PC-9 (cell line): ENCODE measurements at regions not wholly inside any gene's neighbourhood (a gene's known extent, or its start where the extent isn't known, plus 50 kb on each side); places are given as distances from the start of the nearest gene placed in this dataset.

Experiments used
- BruUV-seq: library from RNA; stranded (reverse); fragments of 400-500 nt; replicated peaks from 2 replicates; lab custom pipeline; 2021; lab: Mats Ljungman, UMichigan
- CTCF ChIA-PET: fragments of 300-600 bp; sonication (Branson Sonifier 250); formaldehyde crosslinking; loops from one replicate; lab custom pipeline; 2022; ENCODE audit warnings: antibody characterized with exemption; lab: Charles Lee
- POLR2A ChIA-PET: fragments of 300-600 bp; sonication (Branson Sonifier 250); formaldehyde crosslinking; loops from one replicate; lab custom pipeline; 2022; ENCODE audit warnings: antibody characterized with exemption; ENCODE audit not compliant: unreplicated experiment; lab: Charles Lee
- DNase-seq, 2 experiments: peaks; one replicate each; pipeline versions ENCODE4 v3.0.0 to v3.0.0-alpha.2; 2015 to 2022; ENCODE audit warnings: mixed read lengths in 1 of 2
- H2AFZ ChIP-seq: fragments of 200-600 bp; sonication (generic); 2 replicates; pipeline ENCODE4 v1.8.1; 2017; ENCODE audit warnings: antibody characterized with exemption
- H3F3A ChIP-seq: fragments of 200-600 bp; sonication (generic); 2 replicates; pipeline ENCODE4 v1.8.1; 2017; ENCODE audit warnings: antibody characterized with exemption, mild to moderate bottlenecking, low read depth; ENCODE audit not compliant: insufficient read depth
- H3K27ac ChIP-seq: fragments of 200-600 bp; sonication (generic); 2 replicates; pipeline ENCODE4 v1.6.1; 2016; ENCODE audit warnings: mixed run types
- H3K27me3 ChIP-seq: fragments of 200-600 bp; sonication (generic); 2 replicates; pipeline ENCODE4 v1.6.1; 2016; ENCODE audit warnings: low read depth, mixed run types; ENCODE audit not compliant: insufficient read depth
- H3K36me3 ChIP-seq: fragments of 200-600 bp; sonication (generic); 2 replicates; pipeline ENCODE4 v1.6.1; 2016; ENCODE audit warnings: low read depth, mixed run types
- H3K4me1 ChIP-seq: fragments of 200-600 bp; sonication (generic); replicated peaks from 2 replicates; pipeline ENCODE4 v1.6.1; 2016; ENCODE audit warnings: mixed run types; ENCODE audit not compliant: insufficient read depth
- H3K4me2 ChIP-seq: fragments of 200-600 bp; sonication (generic); 2 replicates; pipeline ENCODE4 v1.6.1; 2017; ENCODE audit warnings: mixed run types
- H3K4me3 ChIP-seq: fragments of 200-600 bp; sonication (generic); 2 replicates; pipeline ENCODE4 v1.6.1; 2016; ENCODE audit warnings: mixed run types
- H3K79me2 ChIP-seq: fragments of 200-600 bp; sonication (generic); 2 replicates; pipeline ENCODE4 v1.6.1; 2017; ENCODE audit warnings: low read depth, mixed run types
- H3K9me2 ChIP-seq: fragments of 200-600 bp; sonication (generic); 2 replicates; pipeline ENCODE4 v1.8.1; 2017; ENCODE audit warnings: mild to moderate bottlenecking; ENCODE audit not compliant: insufficient read depth
- H3K9me3 ChIP-seq: fragments of 200-600 bp; sonication (generic); 2 replicates; pipeline ENCODE4 v1.8.1; 2016; ENCODE audit warnings: low read depth; ENCODE audit not compliant: insufficient read depth
- H4K20me1 ChIP-seq: fragments of 200-600 bp; sonication (generic); 2 replicates; pipeline ENCODE4 v1.8.1; 2017; ENCODE audit not compliant: insufficient read depth
- CTCF ChIP-seq: fragments of 200-600 bp; sonication (generic); conservative IDR thresholded peaks from 2 replicates; pipeline ENCODE4 v1.6.1; 2017; ENCODE audit warnings: mixed run types, antibody characterized with exemption, mild to moderate bottlenecking, moderate library complexity
- EZH2 ChIP-seq: fragments of 200-600 bp; sonication (generic); IDR thresholded peaks from 2 replicates; pipeline ENCODE4 v1.8.0; 2017; ENCODE audit warnings: antibody characterized with exemption, low read depth
- intact Hi-C: fragments of 100-400 bp; cut with micrococcal nuclease; formaldehyde crosslinking; loops from one replicate; pipeline ENCODE4 v1.10.0; 2022; ENCODE audit not compliant: unreplicated experiment

GRCh38 chr12:20024194-20024593 is 344.1 kb upstream of the PDE3A start:
- Histone ChIP-seq H3K4me2 (no peak overlapping the region), H3K4me3 (no peak overlapping the region), H3K36me3 (no peaks in the 10 kb centered on the region), H3K9me3 (no peaks in the 10 kb centered on the region), H3K79me2 (no peaks in the 10 kb centered on the region), H2AFZ (no peak overlapping the region), H3F3A (no peaks in the 10 kb centered on the region), H3K27me3 (no peaks in the 10 kb centered on the region), H3K4me1 (no peaks in the 10 kb centered on the region), H3K27ac (no peak overlapping the region), H4K20me1 (no peaks in the 10 kb centered on the region), H3K9me2 (no peaks in the 10 kb centered on the region)
- intact Hi-C loops: no loop called here
- ChIA-PET CTCF (no interaction called here), POLR2A (no interaction called here)
- DNase-seq: no peak
- no peak for TF ChIP-seq CTCF
- no peak for TF ChIP-seq EZH2
- no TSS peak for BruUV-seq

- ChIA-PET POLR2A (interaction anchor here (0.6 kb wide), 1 partner anchor 560 kb away, joined by 6 read pairs; no protein-coding TSS in a partner anchor), CTCF (no interaction called here)
- no peaks in the 10 kb centered on the region for H3K9me3 ChIP-seq
- no peaks in the 10 kb centered on the region for H3K79me2 ChIP-seq
- H3K4me3 ChIP-seq: no peak overlapping the region
- no peaks in the 10 kb centered on the region for H3K36me3 ChIP-seq
- H4K20me1 ChIP-seq: no peaks in the 10 kb centered on the region
- H3F3A ChIP-seq: no peaks in the 10 kb centered on the region
- H3K4me1 ChIP-seq: no peaks in the 10 kb centered on the region
- no peak overlapping the region for H3K27ac ChIP-seq
- no peaks in the 10 kb centered on the region for H3K27me3 ChIP-seq
- no peak overlapping the region for H3K4me2 ChIP-seq
- intact Hi-C loops: no loop called here
- TF ChIP-seq CTCF: no peak
- TF ChIP-seq EZH2: no peak
- BruUV-seq: no TSS peak
- H3K9me2 ChIP-seq: no peaks in the 10 kb centered on the region
- no peak for DNase-seq
- H2AFZ ChIP-seq: no peak overlapping the region
Measured at GRCh38 chr12:20028033-20028432, 340.3 kb upstream of the PDE3A start.

- no peak for DNase-seq
- ChIA-PET POLR2A (no interaction called here), CTCF (no interaction called here)
- Histone ChIP-seq H3K9me3 (no peaks in the 10 kb centered on the region), H3F3A (no peaks in the 10 kb centered on the region), H3K27me3 (no peaks in the 10 kb centered on the region), H3K36me3 (no peaks in the 10 kb centered on the region), H3K4me2 (no peak overlapping the region), H2AFZ (no peak overlapping the region), H3K4me3 (no peak overlapping the region), H3K4me1 (no peaks in the 10 kb centered on the region), H3K9me2 (no peaks in the 10 kb centered on the region), H3K79me2 (no peaks in the 10 kb centered on the region), H3K27ac (no peak overlapping the region), H4K20me1 (no peaks in the 10 kb centered on the region)
- no peak for TF ChIP-seq CTCF
- no peak for TF ChIP-seq EZH2
- no TSS peak for BruUV-seq
- intact Hi-C loops: no loop called here
Measured at GRCh38 chr12:20030826-20031225, 337.5 kb upstream of the PDE3A start.
